ENCODE measurements at regions not wholly inside any gene's neighbourhood (a gene's known extent, or its start where the extent isn't known, plus 50 kb on each side); places are given as distances from the start of the nearest gene placed in this dataset.

DNA sequence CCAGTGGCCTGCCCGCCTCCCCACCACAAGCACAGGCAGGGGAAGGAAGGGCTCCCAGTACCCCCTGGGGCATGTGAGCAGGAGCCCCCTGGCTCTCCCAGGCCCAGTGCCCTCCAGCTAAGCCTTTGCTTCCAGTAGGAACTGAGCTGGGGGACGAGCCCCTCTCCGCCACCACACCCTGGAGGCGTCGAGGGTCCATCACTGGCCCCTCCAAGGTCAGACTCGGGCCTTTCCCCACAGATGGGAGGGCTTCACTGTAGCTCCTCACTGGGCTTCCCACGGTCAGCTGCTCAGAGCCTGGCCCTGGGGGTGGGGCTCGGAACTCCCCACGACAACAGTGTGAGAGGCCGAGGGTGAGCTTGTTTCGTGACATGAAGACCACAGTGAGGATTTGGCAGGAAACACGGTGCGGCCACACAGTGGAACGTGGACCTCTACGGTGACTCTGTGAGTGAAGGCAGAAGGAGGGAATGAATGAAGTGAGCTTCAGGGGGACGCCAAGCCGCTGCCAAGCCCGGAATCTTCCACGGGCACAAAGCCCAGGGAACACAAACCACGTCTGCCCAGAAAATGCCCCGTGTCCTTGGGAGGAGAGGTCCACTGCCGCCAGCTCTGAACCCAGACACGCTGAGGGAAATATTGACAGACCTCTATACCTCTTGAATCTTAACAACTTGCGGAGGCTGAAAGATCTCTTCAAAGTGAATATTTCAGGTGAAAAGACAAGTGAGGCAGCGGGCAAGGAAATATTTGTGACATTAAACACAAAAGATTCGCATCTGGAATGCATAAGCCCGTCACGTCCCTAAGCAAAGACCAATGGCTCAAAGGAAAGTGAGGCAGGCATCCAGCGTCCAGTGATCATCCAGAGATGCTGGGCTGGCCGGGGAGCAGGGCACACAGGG lies 144.8 kb upstream of the GPC1 start:
- no peaks in the 10 kb centered on the region for H3K36me3 ChIP-seq (ENCODE audit: control insufficient read depth, insufficient read depth, low read length)
- TF ChIP-seq, protein P1, sequence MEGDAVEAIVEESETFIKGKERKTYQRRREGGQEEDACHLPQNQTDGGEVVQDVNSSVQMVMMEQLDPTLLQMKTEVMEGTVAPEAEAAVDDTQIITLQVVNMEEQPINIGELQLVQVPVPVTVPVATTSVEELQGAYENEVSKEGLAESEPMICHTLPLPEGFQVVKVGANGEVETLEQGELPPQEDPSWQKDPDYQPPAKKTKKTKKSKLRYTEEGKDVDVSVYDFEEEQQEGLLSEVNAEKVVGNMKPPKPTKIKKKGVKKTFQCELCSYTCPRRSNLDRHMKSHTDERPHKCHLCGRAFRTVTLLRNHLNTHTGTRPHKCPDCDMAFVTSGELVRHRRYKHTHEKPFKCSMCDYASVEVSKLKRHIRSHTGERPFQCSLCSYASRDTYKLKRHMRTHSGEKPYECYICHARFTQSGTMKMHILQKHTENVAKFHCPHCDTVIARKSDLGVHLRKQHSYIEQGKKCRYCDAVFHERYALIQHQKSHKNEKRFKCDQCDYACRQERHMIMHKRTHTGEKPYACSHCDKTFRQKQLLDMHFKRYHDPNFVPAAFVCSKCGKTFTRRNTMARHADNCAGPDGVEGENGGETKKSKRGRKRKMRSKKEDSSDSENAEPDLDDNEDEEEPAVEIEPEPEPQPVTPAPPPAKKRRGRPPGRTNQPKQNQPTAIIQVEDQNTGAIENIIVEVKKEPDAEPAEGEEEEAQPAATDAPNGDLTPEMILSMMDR (IDR thresholded peaks at IDR 0.05), result no peak

DNA sequence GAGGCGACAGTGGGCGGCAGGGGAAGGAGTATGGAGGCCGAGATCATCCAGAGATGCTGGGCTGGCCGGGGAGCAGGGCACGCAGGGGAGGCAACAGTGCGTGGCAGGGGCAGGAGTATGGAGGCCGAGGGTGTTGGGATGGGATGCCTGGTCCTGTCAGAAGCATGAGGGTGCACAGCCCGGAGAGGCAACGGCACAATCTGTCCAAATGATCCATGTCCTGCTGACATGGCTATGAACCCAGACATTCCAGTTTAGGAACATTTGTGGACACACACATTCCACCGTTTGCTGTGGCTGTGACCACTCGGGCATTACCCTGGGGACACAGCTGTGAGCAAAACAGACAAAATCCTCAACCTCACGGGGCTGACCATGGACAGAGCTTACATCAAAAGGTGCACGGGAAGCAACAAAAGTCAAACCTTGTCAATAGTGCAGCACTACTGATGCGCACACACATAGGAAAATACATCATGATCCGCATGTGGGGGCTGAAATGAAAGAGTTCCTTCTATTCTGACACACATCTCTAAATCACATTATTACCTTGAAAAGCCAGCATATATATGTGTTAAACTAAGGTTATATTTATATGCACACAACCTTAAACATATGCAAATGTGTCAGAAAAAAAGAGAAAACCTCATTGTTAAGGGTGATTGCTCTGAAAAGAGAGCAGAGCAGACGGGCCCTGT lies 144.0 kb upstream of the GPC1 start:
- TF ChIP-seq, protein P1 (IDR thresholded peaks at IDR 0.05), result no peak
- no peak overlapping the region for H3K27ac ChIP-seq
- H3K9ac ChIP-seq, result no peak overlapping the region
- no peaks in the 10 kb centered on the region for H3K27me3 ChIP-seq (ENCODE audit: control insufficient read depth, insufficient read depth, low read length)
- no peak overlapping the region for H3K4me2 ChIP-seq (ENCODE audit: low read length)
- no peak overlapping the region for H2AFZ ChIP-seq
- no peaks in the 10 kb centered on the region for H3K9me3 ChIP-seq (ENCODE audit: control insufficient read depth, low read length)
- H3K4me3 ChIP-seq (ENCODE audit: low read depth, low read length), result no peak overlapping the region
- no peaks in the 10 kb centered on the region for H3K79me2 ChIP-seq
- H3K4me1 ChIP-seq, result peaks cover 12% of the 10 kb centered on the region
- no peaks in the 10 kb centered on the region for H3K36me3 ChIP-seq (ENCODE audit: control insufficient read depth, insufficient read depth, low read length)

More for the DNA sequence above, 144.8 kb upstream of the GPC1 start:
- Histone ChIP-seq H3K27ac (no peak overlapping the region), H3K4me1 (peaks cover 12% of the 10 kb centered on the region), H3K27me3 (ENCODE audit: control insufficient read depth, insufficient read depth, low read length) (no peaks in the 10 kb centered on the region), H3K9ac (no peak overlapping the region), H2AFZ (no peak overlapping the region), H3K9me3 (ENCODE audit: control insufficient read depth, low read length) (no peaks in the 10 kb centered on the region), H3K79me2 (no peaks in the 10 kb centered on the region), H3K4me3 (ENCODE audit: low read depth, low read length) (no peak overlapping the region), H3K4me2 (ENCODE audit: low read length) (no peak overlapping the region)

DNA sequence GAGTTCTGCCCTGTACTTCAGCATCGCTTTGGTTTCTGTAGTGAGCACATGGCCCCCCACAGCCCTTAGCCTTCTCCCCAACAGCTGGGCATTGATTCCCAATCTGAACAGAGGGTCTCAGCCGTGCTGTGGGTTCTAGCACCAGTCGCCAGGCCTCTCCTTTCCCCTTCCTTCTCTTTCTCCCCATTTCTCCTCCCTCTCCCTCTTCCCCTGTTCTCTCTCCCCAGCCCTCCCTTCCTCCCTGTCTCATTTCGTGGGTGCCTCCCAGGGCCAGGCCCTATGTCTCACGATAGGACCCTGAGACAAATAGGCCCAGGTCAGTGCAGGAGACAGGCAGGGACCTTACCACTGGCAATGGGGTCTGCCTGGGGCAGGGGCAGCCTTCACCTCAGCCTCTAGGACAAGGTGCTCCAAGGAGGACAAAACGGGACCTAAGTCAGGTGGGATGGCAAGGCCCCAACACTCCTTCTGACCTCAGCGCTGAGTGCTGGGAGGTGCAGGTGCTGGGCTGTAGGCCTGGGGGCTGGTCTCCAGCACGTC lies 143.4 kb upstream of the GPC1 start:
- Histone ChIP-seq H3K79me2 (no peaks in the 10 kb centered on the region), H3K4me2 (ENCODE audit: low read length) (no peak overlapping the region), H3K4me1 (peaks cover 12% of the 10 kb centered on the region)

DNA sequence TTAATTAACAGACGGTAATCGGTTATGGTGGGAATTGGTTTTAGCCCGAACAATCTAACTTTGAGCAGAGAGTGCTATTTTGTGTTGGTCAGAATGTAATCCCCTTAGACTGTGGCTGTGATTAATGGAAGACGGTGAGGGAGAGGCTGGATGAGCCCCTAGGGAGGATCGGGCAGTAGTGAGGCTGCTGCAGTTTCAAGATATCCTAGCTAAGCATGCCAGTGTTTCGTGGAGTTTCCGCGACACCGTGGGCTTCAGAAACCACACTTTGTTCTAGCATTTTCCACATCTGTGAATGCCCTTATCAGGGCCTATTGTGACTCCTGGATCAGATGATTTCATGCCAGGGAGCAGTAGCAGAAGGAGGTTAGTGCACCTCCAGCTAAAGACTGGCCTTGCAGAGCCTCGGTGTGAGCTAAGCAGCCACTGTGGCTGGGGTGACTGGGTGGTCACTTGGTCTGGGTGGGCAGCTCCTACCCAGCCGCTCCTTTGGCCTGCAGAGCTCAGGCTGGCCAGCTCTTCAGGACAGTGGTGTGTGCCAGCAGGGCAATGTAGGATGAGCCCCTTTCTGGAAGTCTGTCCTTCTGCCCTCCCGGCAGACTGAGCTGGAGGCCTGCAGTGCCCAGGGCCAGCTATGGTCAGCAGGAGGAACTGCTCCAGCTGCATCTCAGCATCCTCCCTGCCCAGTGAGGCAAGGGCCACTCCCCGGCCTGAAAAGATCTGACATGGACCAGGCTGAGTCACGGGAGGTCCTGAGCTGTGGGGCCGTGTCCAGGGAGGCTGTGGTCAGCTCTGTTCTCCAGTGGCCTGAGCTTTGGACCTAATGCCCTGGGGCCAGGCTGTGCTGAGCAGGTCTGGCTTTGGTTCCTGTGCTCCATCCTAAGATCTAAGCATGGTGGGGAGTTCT lies 142.6 kb upstream of the GPC1 start:
- no peaks in the 10 kb centered on the region for H3K36me3 ChIP-seq (ENCODE audit: control insufficient read depth, insufficient read depth, low read length)
- H3K9ac ChIP-seq, result no peak overlapping the region
- H3K4me2 ChIP-seq (ENCODE audit: low read length), result no peak overlapping the region
- no peaks in the 10 kb centered on the region for H3K9me3 ChIP-seq (ENCODE audit: control insufficient read depth, low read length)
- no peaks in the 10 kb centered on the region for H3K27me3 ChIP-seq (ENCODE audit: control insufficient read depth, insufficient read depth, low read length)
- no peak overlapping the region for H2AFZ ChIP-seq
- no peak overlapping the region for H3K27ac ChIP-seq
- peaks cover 12% of the 10 kb centered on the region for H3K4me1 ChIP-seq
- TF ChIP-seq, protein P1 (IDR thresholded peaks at IDR 0.05), result no peak
- H3K4me3 ChIP-seq (ENCODE audit: low read depth, low read length), result no peak overlapping the region
- H3K79me2 ChIP-seq, result no peaks in the 10 kb centered on the region

More for the DNA sequence above, 143.4 kb upstream of the GPC1 start:
- H3K4me3 ChIP-seq (ENCODE audit: low read depth, low read length), result no peak overlapping the region
- H3K27me3 ChIP-seq (ENCODE audit: control insufficient read depth, insufficient read depth, low read length), result no peaks in the 10 kb centered on the region
- TF ChIP-seq, protein P1 (IDR thresholded peaks at IDR 0.05), result no peak
- H3K9me3 ChIP-seq (ENCODE audit: control insufficient read depth, low read length), result no peaks in the 10 kb centered on the region
- no peaks in the 10 kb centered on the region for H3K36me3 ChIP-seq (ENCODE audit: control insufficient read depth, insufficient read depth, low read length)
- H3K27ac ChIP-seq, result no peak overlapping the region
- no peak overlapping the region for H2AFZ ChIP-seq
- no peak overlapping the region for H3K9ac ChIP-seq
